MM.1S (cell line): ENCODE measurements at regions not wholly inside any gene's neighbourhood (a gene's known extent, or its start where the extent isn't known, plus 50 kb on each side); places are given as distances from the start of the nearest gene placed in this dataset.

Experiments
- EZH2 ChIP-seq: fragments of 300-600 bp; sonication (generic); optimal IDR thresholded peaks from 2 replicates; pipeline ENCODE3; 2017; ENCODE audit warnings: low read depth, mild to moderate bottlenecking, antibody characterized with exemption, low read length, mixed read lengths
- TF ChIP-seq, protein P1 (sequence below): fragments of 300-600 bp; sonication (generic); IDR thresholded peaks from 2 replicates; pipeline ENCODE4 v1.5.1; 2016; ENCODE audit warnings: antibody characterized with exemption, low read length, mixed read lengths

DNA sequence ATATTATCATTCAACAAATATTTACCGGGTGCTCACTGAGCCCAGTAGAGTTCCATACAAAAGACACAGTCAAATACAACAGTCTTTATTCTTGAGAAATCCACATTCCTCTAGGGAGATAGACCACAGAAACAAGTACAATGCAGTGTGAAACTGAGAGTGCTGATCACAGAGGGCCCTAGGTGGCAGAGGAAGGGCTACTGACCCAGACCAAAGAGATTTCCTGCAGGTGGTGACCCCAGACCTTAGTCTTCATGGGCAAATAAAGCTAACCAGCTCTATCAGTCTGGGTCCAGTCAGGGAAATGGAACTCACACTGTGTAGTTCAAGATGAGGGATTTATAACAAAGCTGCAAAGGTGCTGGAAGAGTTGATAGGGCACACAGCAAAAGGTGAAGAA is 110.4 kb upstream of the SLC27A6 start:
- TF ChIP-seq, protein P1, sequence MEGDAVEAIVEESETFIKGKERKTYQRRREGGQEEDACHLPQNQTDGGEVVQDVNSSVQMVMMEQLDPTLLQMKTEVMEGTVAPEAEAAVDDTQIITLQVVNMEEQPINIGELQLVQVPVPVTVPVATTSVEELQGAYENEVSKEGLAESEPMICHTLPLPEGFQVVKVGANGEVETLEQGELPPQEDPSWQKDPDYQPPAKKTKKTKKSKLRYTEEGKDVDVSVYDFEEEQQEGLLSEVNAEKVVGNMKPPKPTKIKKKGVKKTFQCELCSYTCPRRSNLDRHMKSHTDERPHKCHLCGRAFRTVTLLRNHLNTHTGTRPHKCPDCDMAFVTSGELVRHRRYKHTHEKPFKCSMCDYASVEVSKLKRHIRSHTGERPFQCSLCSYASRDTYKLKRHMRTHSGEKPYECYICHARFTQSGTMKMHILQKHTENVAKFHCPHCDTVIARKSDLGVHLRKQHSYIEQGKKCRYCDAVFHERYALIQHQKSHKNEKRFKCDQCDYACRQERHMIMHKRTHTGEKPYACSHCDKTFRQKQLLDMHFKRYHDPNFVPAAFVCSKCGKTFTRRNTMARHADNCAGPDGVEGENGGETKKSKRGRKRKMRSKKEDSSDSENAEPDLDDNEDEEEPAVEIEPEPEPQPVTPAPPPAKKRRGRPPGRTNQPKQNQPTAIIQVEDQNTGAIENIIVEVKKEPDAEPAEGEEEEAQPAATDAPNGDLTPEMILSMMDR: no peak
- no peak for TF ChIP-seq EZH2
